HG03159 (cell line): ENCODE measurements at regions not wholly inside any gene's neighbourhood (a gene's known extent, or its start where the extent isn't known, plus 50 kb on each side); places are given as distances from the start of the nearest gene placed in this dataset.
"Not testable (repeated sequence)": the region's sequence is repeated elsewhere in the genome, so short reads cannot be mapped to it uniquely, and the experiment has no call there.

Source experiments
- ATAC-seq: cut with Tn5 transposase; IDR thresholded peaks from one replicate; pipeline ENCODE4 v1.9.1; 2021; ENCODE audit warnings: mild to moderate bottlenecking, moderate library complexity; ENCODE audit not compliant: unreplicated experiment

GRCh38 chr2:17460371-17461086 is 57.7 kb downstream of the RAD51AP2 start:
- ATAC-seq = no peak

DNA sequence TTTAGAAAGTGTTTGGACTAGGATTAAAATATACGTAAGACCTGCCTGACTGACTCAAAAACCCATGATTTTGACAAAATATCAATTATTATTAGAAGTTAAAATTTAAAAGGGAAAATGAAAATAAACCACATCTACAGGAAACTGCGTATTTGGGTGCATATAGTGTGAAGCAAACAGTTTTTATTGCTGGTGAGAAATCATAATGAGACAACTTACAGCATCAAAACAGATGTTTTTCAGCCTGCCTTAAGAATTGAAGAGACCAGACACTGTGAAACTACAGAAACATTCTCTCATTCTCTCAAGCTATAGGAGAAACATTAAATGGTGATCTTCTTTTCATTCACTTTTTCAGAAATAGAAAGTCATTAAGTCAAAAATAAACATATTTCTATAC is 62.9 kb downstream of the RAD51AP2 start:
- ATAC-seq = no peak

- ATAC-seq = not testable (repeated sequence)
Measured at GRCh38 chr2:17446191-17446590, 72.0 kb downstream of the RAD51AP2 start.

- ATAC-seq = no peak
Measured at GRCh38 chr2:17445744-17446143, 72.5 kb downstream of the RAD51AP2 start.

GRCh38 chr2:17442334-17442733 is 75.9 kb downstream of the RAD51AP2 start:
- ATAC-seq = no peak

DNA sequence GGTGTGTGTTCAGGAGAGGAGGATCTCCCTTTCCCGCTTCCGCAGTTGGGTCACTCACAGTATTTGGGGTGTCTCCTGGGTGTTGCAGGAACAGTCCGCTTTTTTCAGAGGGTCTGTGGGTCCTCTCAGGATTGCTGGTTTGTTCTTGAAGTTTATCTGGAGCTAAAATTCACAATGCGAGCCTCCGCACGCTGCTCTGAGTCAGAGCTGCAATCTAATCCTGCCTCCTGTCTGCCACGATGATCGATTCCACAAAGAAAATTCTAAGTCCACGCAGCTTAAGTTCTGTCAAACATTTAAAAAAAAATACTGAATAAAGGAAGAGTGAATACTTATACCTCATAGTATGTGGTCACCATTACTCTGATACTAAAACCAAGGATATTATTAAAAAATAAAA is 76.5 kb downstream of the RAD51AP2 start:
- ATAC-seq = no peak

- ATAC-seq = no peak
Measured at GRCh38 chr2:17441055-17441771, 77.0 kb downstream of the RAD51AP2 start.

GRCh38 chr2:17430326-17430725 is 87.9 kb downstream of the RAD51AP2 start:
- ATAC-seq = no peak

- no peak for ATAC-seq
Measured at GRCh38 chr2:17429130-17429529, 89.1 kb downstream of the RAD51AP2 start.

GRCh38 chr2:17427401-17427800 is 90.8 kb downstream of the RAD51AP2 start:
- ATAC-seq = no peak

DNA sequence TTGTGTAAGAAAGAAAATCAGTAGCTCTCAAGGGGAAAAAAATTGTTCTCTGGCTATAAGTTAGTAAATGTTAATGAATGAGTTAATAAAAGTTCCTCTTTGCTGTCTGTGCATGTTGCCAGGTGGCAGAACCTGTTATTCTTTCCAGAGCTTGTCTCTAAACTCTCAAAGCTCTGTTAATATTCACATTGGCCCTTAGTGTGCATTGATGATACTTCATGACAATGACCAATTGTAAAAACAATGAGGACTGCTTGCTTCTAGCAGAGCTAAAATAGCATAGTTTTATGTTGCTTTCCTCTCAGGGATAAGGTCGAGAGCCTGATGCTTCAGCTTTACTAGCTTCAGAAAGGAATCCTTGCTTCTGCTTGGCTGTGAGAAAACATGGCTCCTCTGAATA is 91.5 kb downstream of the RAD51AP2 start:
- ATAC-seq = no peak

- no peak for ATAC-seq
Measured at GRCh38 chr2:17422061-17422460, 96.2 kb downstream of the RAD51AP2 start.

DNA sequence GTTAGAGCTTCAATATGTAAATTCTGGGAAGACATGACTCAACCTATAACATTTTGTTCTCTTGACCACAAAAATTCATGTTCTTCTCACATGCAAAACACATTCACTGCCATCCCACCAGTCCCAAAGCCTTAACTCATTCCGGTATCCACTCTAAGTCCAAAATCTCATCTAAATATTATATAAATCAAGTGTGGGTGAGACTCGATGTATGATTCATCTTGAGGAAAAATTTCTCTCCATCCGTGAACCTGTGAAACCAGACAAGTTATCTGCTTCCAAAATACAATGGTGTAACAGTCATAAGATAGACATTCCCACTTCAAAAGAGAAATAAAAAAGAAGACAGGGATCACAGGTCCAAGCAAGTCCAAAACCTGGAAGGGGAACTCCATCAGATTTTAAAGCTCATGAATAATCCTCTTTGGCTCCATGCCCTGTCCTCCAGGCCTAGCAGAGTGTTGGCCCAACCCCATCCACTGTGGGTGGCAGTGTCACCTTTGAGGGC is 101.3 kb downstream of the RAD51AP2 start:
- ATAC-seq = no peak

DNA sequence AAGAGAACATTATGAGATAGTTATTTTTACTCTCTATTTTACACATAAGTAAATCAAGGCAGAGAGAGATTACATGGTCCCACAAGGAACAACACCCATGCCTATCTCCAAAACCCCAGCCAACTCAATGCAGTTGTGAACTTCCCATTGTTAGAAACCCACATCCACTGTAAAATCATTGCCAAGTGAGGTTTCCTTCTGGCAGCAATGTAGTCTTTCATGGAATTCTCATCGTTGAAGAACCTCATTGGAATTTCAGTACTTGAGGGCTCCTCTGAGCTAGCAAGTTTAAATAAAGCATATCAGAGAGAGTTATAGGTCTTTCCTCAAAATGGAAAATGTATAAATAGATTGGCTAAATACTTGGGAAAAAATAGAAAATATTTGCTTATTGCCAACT is 105.2 kb downstream of the RAD51AP2 start:
- ATAC-seq = no peak

GRCh38 chr2:17401096-17401495 is 117.1 kb downstream of the RAD51AP2 start:
- ATAC-seq = no peak

- ATAC-seq = no peak
Measured at GRCh38 chr2:17398770-17399169, 119.5 kb downstream of the RAD51AP2 start.

DNA sequence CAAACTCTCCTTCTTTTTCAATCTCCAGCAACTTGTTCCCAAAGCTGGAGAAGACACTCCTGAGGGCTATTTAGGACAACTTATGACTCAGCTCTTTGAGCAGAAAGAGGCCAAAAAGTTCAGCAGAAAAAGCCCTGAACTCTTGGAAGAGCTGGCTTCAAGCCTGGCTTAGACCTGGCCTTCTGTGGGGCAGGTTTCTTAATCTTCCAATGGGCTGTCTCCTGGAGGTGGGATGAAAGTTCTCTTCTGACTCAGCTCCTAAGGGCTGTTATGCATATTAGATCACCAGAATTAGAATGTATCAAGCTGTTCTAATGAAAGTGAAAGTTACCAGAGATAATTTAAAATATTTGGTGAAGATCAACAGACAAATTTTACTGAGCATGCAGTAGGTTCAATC is 129.4 kb downstream of the RAD51AP2 start:
- no peak for ATAC-seq

- no peak for ATAC-seq
Measured at GRCh38 chr2:17387591-17387990, 130.6 kb downstream of the RAD51AP2 start.

DNA sequence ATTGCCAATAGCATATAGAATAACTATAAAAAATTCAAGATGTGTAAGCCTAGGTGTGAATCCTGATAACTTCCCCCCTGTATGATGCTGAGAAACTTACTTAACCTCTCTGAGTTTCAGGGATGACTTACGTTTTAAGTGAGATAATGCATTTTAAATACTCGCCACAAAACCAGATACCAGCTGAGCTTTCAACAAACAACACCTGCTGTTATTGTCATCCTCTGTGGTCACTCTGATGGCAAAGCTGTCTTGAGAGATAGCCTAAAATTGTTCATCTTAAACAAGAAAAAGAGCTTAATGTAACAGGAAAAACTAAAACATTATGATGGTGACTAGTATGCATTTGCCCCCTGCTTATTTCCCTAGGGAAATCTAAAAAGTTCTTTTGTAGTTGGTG is 131.5 kb downstream of the RAD51AP2 start:
- no peak for ATAC-seq

DNA sequence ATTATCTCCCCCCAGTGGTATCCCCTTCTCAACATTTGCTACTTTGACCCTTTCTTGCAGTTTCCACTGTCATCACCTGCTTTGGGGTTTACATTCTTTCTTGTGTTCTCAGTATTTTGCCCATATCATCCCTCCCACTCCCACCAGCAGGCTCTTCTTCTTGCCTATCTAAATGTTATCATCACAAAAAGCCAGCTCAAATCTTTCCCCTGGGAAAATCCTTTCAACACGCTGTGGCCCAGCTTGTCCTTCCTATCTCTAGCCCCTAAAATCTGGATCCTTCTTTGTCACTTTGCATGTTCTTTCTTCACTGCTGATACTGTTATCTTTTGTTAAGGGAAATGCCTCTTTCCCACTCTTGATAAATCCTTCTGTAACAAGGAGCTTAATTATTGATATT is 138.2 kb downstream of the RAD51AP2 start:
- ATAC-seq = no peak

GRCh38 chr2:17375262-17375661 is 143.0 kb downstream of the RAD51AP2 start:
- ATAC-seq = no peak

- no peak for ATAC-seq
Measured at GRCh38 chr2:17373741-17374140, 144.5 kb downstream of the RAD51AP2 start.
